ENCODE measurements at regions not wholly inside any gene's neighbourhood (a gene's known extent, or its start where the extent isn't known, plus 50 kb on each side); places are given as distances from the start of the nearest gene placed in this dataset.

DNA sequence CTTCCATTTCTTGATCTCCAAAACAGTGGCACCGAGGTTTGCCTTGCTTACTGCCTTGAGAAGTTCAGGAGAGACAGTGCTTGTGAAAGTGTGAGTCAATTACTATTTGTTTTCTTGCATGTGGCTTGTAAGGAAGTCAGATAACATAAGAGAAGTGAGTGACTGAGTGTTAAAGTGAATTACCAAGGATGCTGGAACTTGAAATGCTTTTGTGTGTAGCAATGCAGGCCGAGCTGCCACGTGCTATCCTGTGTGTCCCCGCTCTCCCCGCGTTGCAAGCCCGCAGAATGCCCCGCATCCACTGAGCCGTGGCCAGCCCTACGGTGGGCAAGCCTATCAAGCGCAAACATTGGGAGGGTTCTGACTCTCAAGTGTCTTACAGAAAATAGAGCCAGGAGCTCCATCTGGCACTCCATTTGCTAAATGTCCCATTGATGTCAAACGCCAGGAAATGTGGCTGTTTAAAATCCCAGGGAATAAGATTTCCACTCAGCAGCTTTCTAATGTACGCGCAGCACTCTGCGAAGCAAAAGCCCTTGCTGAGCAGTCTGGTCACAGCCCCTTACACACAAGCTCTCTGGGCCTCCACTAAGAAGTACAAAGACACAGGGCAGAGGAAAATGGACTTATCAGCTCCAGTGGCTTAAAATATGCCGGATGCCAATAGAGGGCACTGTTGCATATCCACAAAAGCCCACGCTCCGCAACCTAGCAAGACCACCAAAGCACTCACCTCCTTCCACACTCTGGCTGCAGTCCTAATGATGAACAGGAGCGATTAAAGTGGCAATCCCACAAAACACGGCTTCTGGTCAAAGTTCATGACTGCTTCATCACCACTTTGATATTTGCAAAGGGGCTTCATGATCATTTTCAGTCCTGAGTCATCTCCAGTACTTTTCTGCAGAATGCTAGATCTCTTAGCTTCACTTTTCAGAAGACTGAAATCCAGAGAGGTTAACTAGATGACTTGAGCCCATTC lies 158.0 kb upstream of the ITGB1 start:
- H3K4me3 ChIP-seq (ENCODE audit: low read depth in 1 of 2, low read length in 2 of 2) = no peak overlapping the region
- no peak overlapping the region for H3K27ac ChIP-seq (ENCODE audit: low read depth, low read length)

DNA sequence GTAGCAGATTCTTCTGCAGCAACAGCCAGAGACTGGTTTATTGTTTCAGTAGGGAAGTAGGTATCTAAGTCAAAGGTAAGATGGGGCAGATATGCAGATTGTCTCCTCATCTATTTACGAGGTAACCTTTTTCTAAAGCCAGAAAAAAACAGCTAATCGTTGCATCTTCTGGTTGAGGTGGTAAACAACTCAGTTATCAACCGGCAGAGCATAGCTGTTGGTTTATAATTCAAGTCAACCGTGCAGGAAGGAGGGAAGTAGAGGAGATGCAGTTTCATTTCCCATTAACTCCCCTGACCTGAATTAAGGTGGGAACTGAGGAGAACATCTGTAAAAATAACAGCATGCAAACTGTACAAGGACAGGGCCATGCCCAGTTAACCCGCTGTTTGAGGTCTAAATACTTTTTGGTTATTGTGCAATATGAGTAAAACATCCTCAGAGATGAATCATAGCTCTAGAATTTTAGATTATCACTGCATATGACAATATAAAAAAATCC lies 156.5 kb upstream of the ITGB1 start:
- Histone ChIP-seq H3K36me3 (ENCODE audit: control insufficient read depth in 1 of 2, insufficient read depth in 2 of 2, low read length in 2 of 2) (no peaks in the 10 kb centered on the region), H3K4me1 (ENCODE audit: control insufficient read depth in 1 of 2, insufficient read depth in 2 of 2, low read length in 2 of 2) (peaks cover 0 to 7% of the 10 kb centered on the region in 2 donors), H3K4me3 (ENCODE audit: low read depth in 1 of 2, low read length in 2 of 2) (no peak overlapping the region), H3K27me3 (ENCODE audit: control insufficient read depth in 1 of 2, insufficient read depth in 2 of 2, low read length in 2 of 2) (no peaks in the 10 kb centered on the region), H3K9ac (ENCODE audit: low read depth in 1 of 2, low read length in 2 of 2) (no peak overlapping the region), H3K27ac (ENCODE audit: low read depth, low read length) (no peak overlapping the region), H3K9me3 (ENCODE audit: control insufficient read depth in 1 of 2, low read length in 2 of 2) (no peaks in the 10 kb centered on the region)

More for the DNA sequence above, 158.0 kb upstream of the ITGB1 start:
- Histone ChIP-seq H3K27me3 (ENCODE audit: control insufficient read depth in 1 of 2, insufficient read depth in 2 of 2, low read length in 2 of 2) (no peaks in the 10 kb centered on the region), H3K9me3 (ENCODE audit: control insufficient read depth in 1 of 2, low read length in 2 of 2) (no peaks in the 10 kb centered on the region), H3K9ac (ENCODE audit: low read depth in 1 of 2, low read length in 2 of 2) (no peak overlapping the region), H3K36me3 (ENCODE audit: control insufficient read depth in 1 of 2, insufficient read depth in 2 of 2, low read length in 2 of 2) (no peaks in the 10 kb centered on the region), H3K4me1 (ENCODE audit: control insufficient read depth in 1 of 2, insufficient read depth in 2 of 2, low read length in 2 of 2) (peaks cover 0 to 7% of the 10 kb centered on the region in 2 donors)

DNA sequence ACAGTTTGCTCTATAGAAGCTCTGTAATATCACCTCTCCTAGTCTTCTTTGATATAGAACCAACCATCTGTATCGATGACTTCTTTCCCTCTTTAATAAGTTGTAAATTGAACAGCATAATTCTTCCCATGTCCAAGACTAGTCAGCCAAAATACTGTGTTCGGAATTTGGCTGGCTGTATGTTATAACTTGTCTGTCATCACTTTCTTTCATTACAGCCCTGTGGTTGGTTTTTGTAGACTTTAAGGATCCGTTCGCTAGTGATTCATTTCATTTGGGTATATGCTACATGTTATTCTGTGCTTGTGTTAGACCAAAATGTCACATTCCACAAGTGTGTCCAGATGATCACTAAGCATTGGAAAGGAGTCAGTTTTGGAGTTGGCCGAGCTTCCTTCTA lies 155.4 kb upstream of the ITGB1 start:
- Histone ChIP-seq H3K4me1 (ENCODE audit: control insufficient read depth in 1 of 2, insufficient read depth in 2 of 2, low read length in 2 of 2) (peaks cover 0 to 7% of the 10 kb centered on the region in 2 donors), H3K27ac (ENCODE audit: low read depth, low read length) (no peak overlapping the region), H3K36me3 (ENCODE audit: control insufficient read depth in 1 of 2, insufficient read depth in 2 of 2, low read length in 2 of 2) (no peaks in the 10 kb centered on the region), H3K4me3 (ENCODE audit: low read depth in 1 of 2, low read length in 2 of 2) (no peak overlapping the region), H3K27me3 (ENCODE audit: control insufficient read depth in 1 of 2, insufficient read depth in 2 of 2, low read length in 2 of 2) (no peaks in the 10 kb centered on the region), H3K9me3 (ENCODE audit: control insufficient read depth in 1 of 2, low read length in 2 of 2) (no peaks in the 10 kb centered on the region), H3K9ac (ENCODE audit: low read depth in 1 of 2, low read length in 2 of 2) (no peak overlapping the region)

DNA sequence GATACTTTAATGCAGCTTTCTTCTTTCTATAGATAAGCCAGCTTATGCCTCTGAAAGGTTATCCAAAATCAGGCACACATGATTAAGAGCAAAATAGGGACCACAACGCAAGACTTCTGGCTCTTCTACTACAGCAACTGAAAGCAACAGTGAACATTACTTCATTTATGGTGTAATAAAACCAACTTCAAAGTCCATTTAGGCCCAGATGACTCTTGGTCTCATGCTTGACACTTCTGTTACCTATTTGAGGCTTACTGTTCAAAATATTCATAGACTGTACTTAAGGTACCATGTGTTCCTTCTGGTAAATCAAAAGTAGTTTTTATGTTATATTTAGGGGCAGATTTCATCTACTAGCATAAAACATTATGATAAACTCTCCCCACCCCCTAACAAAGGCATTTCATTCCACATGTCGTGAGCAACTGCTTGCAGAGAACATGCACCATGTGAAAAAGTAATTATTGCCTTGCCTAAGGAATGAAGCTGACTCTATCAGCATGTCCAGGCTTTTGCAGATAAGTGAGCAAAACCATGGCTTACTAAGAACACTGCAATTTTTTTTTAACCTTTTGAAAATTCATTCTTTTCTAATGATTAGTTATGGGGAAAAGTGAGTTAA lies 154.9 kb upstream of the ITGB1 start:
- Histone ChIP-seq H3K36me3 (ENCODE audit: control insufficient read depth in 1 of 2, insufficient read depth in 2 of 2, low read length in 2 of 2) (no peaks in the 10 kb centered on the region), H3K27me3 (ENCODE audit: control insufficient read depth in 1 of 2, insufficient read depth in 2 of 2, low read length in 2 of 2) (no peaks in the 10 kb centered on the region), H3K4me3 (ENCODE audit: low read depth in 1 of 2, low read length in 2 of 2) (no peak overlapping the region), H3K27ac (ENCODE audit: low read depth, low read length) (no peak overlapping the region), H3K9ac (ENCODE audit: low read depth in 1 of 2, low read length in 2 of 2) (no peak overlapping the region), H3K4me1 (ENCODE audit: control insufficient read depth in 1 of 2, insufficient read depth in 2 of 2, low read length in 2 of 2) (peaks cover 0 to 7% of the 10 kb centered on the region in 2 donors), H3K9me3 (ENCODE audit: control insufficient read depth in 1 of 2, low read length in 2 of 2) (no peaks in the 10 kb centered on the region)

DNA sequence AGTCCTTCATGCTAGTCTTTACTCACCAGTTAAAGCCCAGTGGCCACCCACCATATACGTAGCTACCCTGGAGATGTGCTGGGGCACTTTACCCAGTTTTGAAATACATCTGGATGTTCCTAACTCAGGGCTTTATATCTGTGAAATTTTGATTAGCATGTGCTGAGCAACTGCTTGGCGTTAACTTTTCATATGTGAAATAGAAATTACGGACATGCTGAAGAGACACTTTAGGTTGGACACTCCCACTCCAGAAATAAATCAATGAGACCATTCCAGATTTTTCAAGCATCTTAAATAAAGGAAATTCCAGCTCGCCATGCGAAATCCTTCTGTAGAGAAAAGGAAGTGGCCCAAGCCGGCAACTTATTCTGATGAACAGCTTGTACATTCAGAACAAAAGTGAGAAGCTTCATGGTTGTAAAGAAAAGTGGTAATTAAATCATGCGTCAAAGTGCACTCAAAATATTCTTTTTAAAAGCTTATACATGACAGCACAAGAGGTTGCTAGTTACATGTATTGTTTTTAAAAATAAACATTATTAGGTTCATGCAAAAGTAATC lies 153.5 kb upstream of the ITGB1 start:
- no peaks in the 10 kb centered on the region for H3K27me3 ChIP-seq (ENCODE audit: control insufficient read depth in 1 of 2, insufficient read depth in 2 of 2, low read length in 2 of 2)
- no peak overlapping the region for H3K9ac ChIP-seq (ENCODE audit: low read depth in 1 of 2, low read length in 2 of 2)
- H3K9me3 ChIP-seq (ENCODE audit: control insufficient read depth in 1 of 2, low read length in 2 of 2) = no peaks in the 10 kb centered on the region
- H3K27ac ChIP-seq (ENCODE audit: low read depth, low read length) = no peak overlapping the region
- no peak overlapping the region for H3K4me3 ChIP-seq (ENCODE audit: low read depth in 1 of 2, low read length in 2 of 2)
- no peaks in the 10 kb centered on the region for H3K36me3 ChIP-seq (ENCODE audit: control insufficient read depth in 1 of 2, insufficient read depth in 2 of 2, low read length in 2 of 2)
- H3K4me1 ChIP-seq (ENCODE audit: control insufficient read depth in 1 of 2, insufficient read depth in 2 of 2, low read length in 2 of 2) = peaks cover 0 to 7% of the 10 kb centered on the region in 2 donors

DNA sequence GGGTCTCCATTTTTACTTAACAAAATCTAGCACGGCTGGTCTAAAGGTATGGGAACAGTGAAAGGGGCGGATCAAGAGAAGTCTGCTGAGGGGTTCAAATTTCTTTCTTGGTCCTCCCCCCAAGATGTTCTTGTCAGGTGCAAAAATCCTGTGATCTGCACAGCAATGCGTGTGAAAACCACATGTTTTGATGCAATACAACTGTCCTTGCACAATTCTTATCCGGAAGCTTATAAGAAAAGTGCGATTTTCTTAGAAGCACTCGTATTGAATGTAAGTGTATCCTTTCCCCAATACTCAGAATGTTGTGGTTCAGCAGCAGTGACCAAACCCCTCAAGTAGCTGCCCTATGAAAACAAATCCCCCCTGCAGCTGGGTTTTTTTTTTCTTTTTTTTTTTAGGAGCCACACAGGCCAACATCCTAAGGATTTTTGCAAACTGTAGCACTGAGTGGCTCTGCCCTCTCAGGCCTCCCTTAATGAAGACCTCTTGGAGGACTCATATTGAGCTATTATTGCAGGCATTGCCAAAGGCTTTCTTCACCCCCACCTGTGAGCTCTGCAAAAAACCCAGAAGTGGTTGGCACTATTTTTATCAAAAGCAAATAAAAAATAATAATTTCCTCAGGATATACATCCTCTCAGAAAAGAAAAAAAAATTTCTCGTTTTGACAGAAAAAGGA lies 151.9 kb upstream of the ITGB1 start:
- no peak overlapping the region for H3K27ac ChIP-seq (ENCODE audit: low read depth, low read length)
- peaks cover 0 to 7% of the 10 kb centered on the region in 2 donors for H3K4me1 ChIP-seq (ENCODE audit: control insufficient read depth in 1 of 2, insufficient read depth in 2 of 2, low read length in 2 of 2)
- H3K27me3 ChIP-seq (ENCODE audit: control insufficient read depth in 1 of 2, insufficient read depth in 2 of 2, low read length in 2 of 2) = no peaks in the 10 kb centered on the region
- no peaks in the 10 kb centered on the region for H3K36me3 ChIP-seq (ENCODE audit: control insufficient read depth in 1 of 2, insufficient read depth in 2 of 2, low read length in 2 of 2)
- H3K4me3 ChIP-seq (ENCODE audit: low read depth in 1 of 2, low read length in 2 of 2) = no peak overlapping the region
- no peaks in the 10 kb centered on the region for H3K9me3 ChIP-seq (ENCODE audit: control insufficient read depth in 1 of 2, low read length in 2 of 2)
- H3K9ac ChIP-seq (ENCODE audit: low read depth in 1 of 2, low read length in 2 of 2) = no peak overlapping the region

DNA sequence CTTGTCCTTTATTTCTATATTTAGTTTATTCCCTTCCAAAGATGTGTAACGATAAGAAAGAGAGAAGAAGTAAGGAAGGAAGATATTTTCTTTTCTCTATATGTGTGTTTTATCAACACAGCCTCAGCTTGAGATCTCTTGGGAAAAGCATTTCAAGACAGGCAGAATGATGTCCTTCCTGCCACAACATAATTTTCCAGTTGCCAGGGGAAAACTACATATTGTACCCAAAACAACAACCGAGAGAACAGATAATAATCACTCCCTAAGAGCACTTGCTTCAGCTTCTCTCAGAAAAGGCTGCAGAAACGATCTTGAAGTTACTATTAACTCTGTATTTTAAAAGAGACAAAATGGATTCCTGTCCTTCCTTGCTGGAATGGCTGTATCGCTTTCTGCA lies 151.4 kb upstream of the ITGB1 start:
- no peaks in the 10 kb centered on the region for H3K36me3 ChIP-seq (ENCODE audit: control insufficient read depth in 1 of 2, insufficient read depth in 2 of 2, low read length in 2 of 2)

DNA sequence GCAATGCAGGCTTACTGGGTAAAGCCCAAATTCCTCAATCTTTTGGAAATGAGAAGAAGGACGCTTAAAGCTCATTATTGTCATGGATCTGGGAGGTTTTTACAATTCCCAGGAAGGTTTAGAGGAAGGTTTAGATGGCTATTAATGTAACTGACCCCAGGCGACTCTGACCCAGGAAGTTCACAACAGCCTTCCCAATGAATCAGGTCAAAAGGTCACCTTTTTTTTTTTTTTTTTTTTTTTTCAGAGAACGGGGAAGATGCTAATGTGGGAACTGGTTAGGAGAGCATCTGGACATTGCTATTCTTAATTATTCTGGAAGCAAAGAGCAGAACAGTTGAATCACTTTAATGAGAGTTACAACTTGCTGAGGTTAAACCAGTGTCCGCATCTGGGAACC lies 149.9 kb upstream of the ITGB1 start:
- H3K36me3 ChIP-seq (ENCODE audit: control insufficient read depth in 1 of 2, insufficient read depth in 2 of 2, low read length in 2 of 2) = no peaks in the 10 kb centered on the region
- no peaks in the 10 kb centered on the region for H3K27me3 ChIP-seq (ENCODE audit: control insufficient read depth in 1 of 2, insufficient read depth in 2 of 2, low read length in 2 of 2)
- H3K4me1 ChIP-seq (ENCODE audit: control insufficient read depth in 1 of 2, insufficient read depth in 2 of 2, low read length in 2 of 2) = peaks cover 0 to 3% of the 10 kb centered on the region in 2 donors
- no peak overlapping the region for H3K4me3 ChIP-seq (ENCODE audit: low read depth in 1 of 2, low read length in 2 of 2)
- no peaks in the 10 kb centered on the region for H3K9me3 ChIP-seq (ENCODE audit: control insufficient read depth in 1 of 2, low read length in 2 of 2)
- no peak overlapping the region for H3K27ac ChIP-seq (ENCODE audit: low read depth, low read length)
- no peak overlapping the region for H3K9ac ChIP-seq (ENCODE audit: low read depth in 1 of 2, low read length in 2 of 2)

More for the DNA sequence above, 151.4 kb upstream of the ITGB1 start:
- H3K4me1 ChIP-seq (ENCODE audit: control insufficient read depth in 1 of 2, insufficient read depth in 2 of 2, low read length in 2 of 2) = peaks cover 0 to 7% of the 10 kb centered on the region in 2 donors
- no peak overlapping the region for H3K27ac ChIP-seq (ENCODE audit: low read depth, low read length)
- no peaks in the 10 kb centered on the region for H3K9me3 ChIP-seq (ENCODE audit: control insufficient read depth in 1 of 2, low read length in 2 of 2)
- no peaks in the 10 kb centered on the region for H3K27me3 ChIP-seq (ENCODE audit: control insufficient read depth in 1 of 2, insufficient read depth in 2 of 2, low read length in 2 of 2)
- no peak overlapping the region for H3K4me3 ChIP-seq (ENCODE audit: low read depth in 1 of 2, low read length in 2 of 2)
- no peak overlapping the region for H3K9ac ChIP-seq (ENCODE audit: low read depth in 1 of 2, low read length in 2 of 2)

DNA sequence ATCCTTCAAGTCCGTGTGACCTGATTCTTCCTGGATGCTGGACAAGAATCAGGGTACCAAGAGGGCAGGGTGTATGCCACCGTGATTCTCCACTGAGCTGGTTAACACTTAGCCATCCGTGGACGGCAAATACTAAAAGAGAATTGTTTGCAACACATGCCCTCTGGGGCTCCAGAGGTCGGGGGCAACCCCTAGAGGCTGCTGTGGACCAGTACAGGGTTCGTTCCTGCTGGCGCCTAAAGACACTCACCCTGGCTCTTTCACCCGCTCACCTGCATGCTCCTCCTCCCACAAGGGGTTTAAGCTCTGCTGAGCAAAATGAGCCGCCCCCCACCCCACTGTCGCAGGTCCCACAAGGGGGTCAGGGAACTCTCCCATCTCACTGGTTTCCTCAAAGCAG lies 148.7 kb upstream of the ITGB1 start:
- Histone ChIP-seq H3K9me3 (ENCODE audit: control insufficient read depth in 1 of 2, low read length in 2 of 2) (no peaks in the 10 kb centered on the region), H3K27me3 (ENCODE audit: control insufficient read depth in 1 of 2, insufficient read depth in 2 of 2, low read length in 2 of 2) (no peaks in the 10 kb centered on the region), H3K9ac (ENCODE audit: low read depth in 1 of 2, low read length in 2 of 2) (no peak overlapping the region), H3K4me3 (ENCODE audit: low read depth in 1 of 2, low read length in 2 of 2) (no peak overlapping the region), H3K36me3 (ENCODE audit: control insufficient read depth in 1 of 2, insufficient read depth in 2 of 2, low read length in 2 of 2) (no peaks in the 10 kb centered on the region), H3K27ac (ENCODE audit: low read depth, low read length) (no peak overlapping the region), H3K4me1 (ENCODE audit: control insufficient read depth in 1 of 2, insufficient read depth in 2 of 2, low read length in 2 of 2) (no peaks in the 10 kb centered on the region)
